ENCODE measurements at regions not wholly inside any gene's neighbourhood (a gene's known extent, or its start where the extent isn't known, plus 50 kb on each side); places are given as distances from the start of the nearest gene placed in this dataset.

- TF ChIP-seq CTCF (IDR thresholded peaks at IDR 0.05; ENCODE audit: poor library complexity, severe bottlenecking), result no peak
- TF ChIP-seq EZH2 (IDR thresholded peaks at IDR 0.05; ENCODE audit: borderline replicate concordance, insufficient read depth, low read length, poor library complexity, severe bottlenecking), result no peak
- TF ChIP-seq RAD21 (conservative IDR thresholded peaks at IDR 0.05), result no peak
- TF ChIP-seq REST (IDR thresholded peaks at IDR 0.05; ENCODE audit: borderline replicate concordance), result no peak
- no peak for TF ChIP-seq POLR2AphosphoS5 (IDR thresholded peaks at IDR 0.05)
- no peak for TF ChIP-seq TAF1 (IDR thresholded peaks at IDR 0.05; ENCODE audit: low read depth)
- no peak for TF ChIP-seq SMC3 (conservative IDR thresholded peaks at IDR 0.05; ENCODE audit: poor library complexity)
- TF ChIP-seq EP300 (conservative IDR thresholded peaks at IDR 0.05; ENCODE audit: poor library complexity, severe bottlenecking), result no peak
These were observed 258.3 kb downstream of the ETS1 start for GRCh38 chr11:128328955-128329551.
